ENCODE measurements at regions not wholly inside any gene's neighbourhood (a gene's known extent, or its start where the extent isn't known, plus 50 kb on each side); places are given as distances from the start of the nearest gene placed in this dataset.

GRCh38 chr13:105370011-105370650 lies 1165.3 kb downstream of the EFNB2 start:
- H3K27me3 Mint-ChIP-seq, result no peaks in the 10 kb centered on the region
- no peaks in the 10 kb centered on the region for H3K4me1 Mint-ChIP-seq (ENCODE audit: low read depth)
- no peak overlapping the region for H3K4me3 Mint-ChIP-seq
- H3K36me3 Mint-ChIP-seq (ENCODE audit: low read depth), result no peaks in the 10 kb centered on the region
- DNase-seq, result no peak
- no peaks in the 10 kb centered on the region for H3K9me3 Mint-ChIP-seq
- no peak overlapping the region for H3K27ac Mint-ChIP-seq

GRCh38 chr13:105368781-105369180 lies 1166.7 kb downstream of the EFNB2 start:
- DNase-seq, result no peak
- Mint-ChIP-seq H3K36me3 (ENCODE audit: low read depth) (no peaks in the 10 kb centered on the region), H3K4me1 (ENCODE audit: low read depth) (no peaks in the 10 kb centered on the region), H3K4me3 (no peak overlapping the region), H3K9me3 (no peaks in the 10 kb centered on the region), H3K27me3 (peaks cover 5% of the 10 kb centered on the region), H3K27ac (no peak overlapping the region)

- no peak for DNase-seq
- Mint-ChIP-seq H3K27me3 (peaks cover 9% of the 10 kb centered on the region), H3K36me3 (ENCODE audit: low read depth) (no peaks in the 10 kb centered on the region), H3K4me3 (no peak overlapping the region), H3K9me3 (no peaks in the 10 kb centered on the region), H3K4me1 (ENCODE audit: low read depth) (no peaks in the 10 kb centered on the region), H3K27ac (no peak overlapping the region)
Observed at GRCh38 chr13:105365831-105366230, 1169.6 kb downstream of the EFNB2 start.

- Mint-ChIP-seq H3K36me3 (ENCODE audit: low read depth) (no peaks in the 10 kb centered on the region), H3K9me3 (no peaks in the 10 kb centered on the region), H3K27ac (no peak overlapping the region), H3K27me3 (peaks cover 9% of the 10 kb centered on the region), H3K4me1 (ENCODE audit: low read depth) (no peaks in the 10 kb centered on the region), H3K4me3 (no peak overlapping the region)
- no peak for DNase-seq
Observed at GRCh38 chr13:105365021-105365550, 1170.4 kb downstream of the EFNB2 start.

- Mint-ChIP-seq H3K9me3 (no peaks in the 10 kb centered on the region), H3K27ac (no peak overlapping the region), H3K27me3 (peaks cover 13% of the 10 kb centered on the region), H3K36me3 (ENCODE audit: low read depth) (no peaks in the 10 kb centered on the region), H3K4me1 (ENCODE audit: low read depth) (no peaks in the 10 kb centered on the region), H3K4me3 (no peak overlapping the region)
- no peak for DNase-seq
Observed at GRCh38 chr13:105364191-105364590, 1171.3 kb downstream of the EFNB2 start.

GRCh38 chr13:105363261-105364190 lies 1171.9 kb downstream of the EFNB2 start:
- no peak for DNase-seq
- H3K36me3 Mint-ChIP-seq (ENCODE audit: low read depth), result no peaks in the 10 kb centered on the region
- H3K4me3 Mint-ChIP-seq, result no peak overlapping the region
- H3K4me1 Mint-ChIP-seq (ENCODE audit: low read depth), result no peaks in the 10 kb centered on the region
- H3K27me3 Mint-ChIP-seq, result peaks cover 13% of the 10 kb centered on the region
- no peak overlapping the region for H3K27ac Mint-ChIP-seq
- H3K9me3 Mint-ChIP-seq, result no peaks in the 10 kb centered on the region

- no peaks in the 10 kb centered on the region for H3K4me1 Mint-ChIP-seq (ENCODE audit: low read depth)
- H3K27me3 Mint-ChIP-seq, result no peaks in the 10 kb centered on the region
- no peaks in the 10 kb centered on the region for H3K36me3 Mint-ChIP-seq (ENCODE audit: low read depth)
- H3K4me3 Mint-ChIP-seq, result no peak overlapping the region
- H3K9me3 Mint-ChIP-seq, result no peaks in the 10 kb centered on the region
- no peak for DNase-seq
- H3K27ac Mint-ChIP-seq, result no peak overlapping the region
Observed at GRCh38 chr13:105353654-105354053, 1181.8 kb downstream of the EFNB2 start.

- no peak overlapping the region for H3K27ac Mint-ChIP-seq
- H3K4me3 Mint-ChIP-seq, result no peak overlapping the region
- no peaks in the 10 kb centered on the region for H3K9me3 Mint-ChIP-seq
- H3K36me3 Mint-ChIP-seq (ENCODE audit: low read depth), result no peaks in the 10 kb centered on the region
- H3K27me3 Mint-ChIP-seq, result no peaks in the 10 kb centered on the region
- no peaks in the 10 kb centered on the region for H3K4me1 Mint-ChIP-seq (ENCODE audit: low read depth)
- DNase-seq, result no peak
Observed at GRCh38 chr13:105349082-105349723, 1186.3 kb downstream of the EFNB2 start.

GRCh38 chr13:105346141-105346775 lies 1189.2 kb downstream of the EFNB2 start:
- H3K4me1 Mint-ChIP-seq (ENCODE audit: low read depth), result no peaks in the 10 kb centered on the region

GRCh38 chr13:105345730-105346129 lies 1189.7 kb downstream of the EFNB2 start:
- Mint-ChIP-seq H3K27ac (no peak overlapping the region), H3K4me1 (ENCODE audit: low read depth) (no peaks in the 10 kb centered on the region), H3K27me3 (no peaks in the 10 kb centered on the region), H3K36me3 (ENCODE audit: low read depth) (no peaks in the 10 kb centered on the region), H3K4me3 (no peak overlapping the region), H3K9me3 (no peaks in the 10 kb centered on the region)
- no peak for DNase-seq

More at GRCh38 chr13:105346141-105346775, 1189.2 kb downstream of the EFNB2 start:
- Mint-ChIP-seq H3K4me3 (no peak overlapping the region), H3K27ac (no peak overlapping the region), H3K36me3 (ENCODE audit: low read depth) (no peaks in the 10 kb centered on the region), H3K27me3 (no peaks in the 10 kb centered on the region), H3K9me3 (no peaks in the 10 kb centered on the region)
- DNase-seq, result no peak

GRCh38 chr13:105345131-105345530 lies 1190.3 kb downstream of the EFNB2 start:
- Mint-ChIP-seq H3K4me1 (ENCODE audit: low read depth) (no peaks in the 10 kb centered on the region), H3K4me3 (no peak overlapping the region), H3K27me3 (no peaks in the 10 kb centered on the region), H3K27ac (no peak overlapping the region), H3K36me3 (ENCODE audit: low read depth) (no peaks in the 10 kb centered on the region), H3K9me3 (no peaks in the 10 kb centered on the region)
- DNase-seq, result no peak

- DNase-seq, result no peak
Observed at GRCh38 chr13:105343134-105343806, 1192.2 kb downstream of the EFNB2 start.

GRCh38 chr13:105342281-105342820 lies 1193.1 kb downstream of the EFNB2 start:
- H3K36me3 Mint-ChIP-seq (ENCODE audit: low read depth), result no peaks in the 10 kb centered on the region
- H3K27ac Mint-ChIP-seq, result no peak overlapping the region
- H3K27me3 Mint-ChIP-seq, result peaks cover 4% of the 10 kb centered on the region
- H3K4me1 Mint-ChIP-seq (ENCODE audit: low read depth), result peaks cover 14% of the 10 kb centered on the region
- no peak overlapping the region for H3K4me3 Mint-ChIP-seq
- no peaks in the 10 kb centered on the region for H3K9me3 Mint-ChIP-seq
- no peak for DNase-seq

More at GRCh38 chr13:105343134-105343806, 1192.2 kb downstream of the EFNB2 start:
- Mint-ChIP-seq H3K27ac (no peak overlapping the region), H3K27me3 (no peaks in the 10 kb centered on the region), H3K36me3 (ENCODE audit: low read depth) (no peaks in the 10 kb centered on the region), H3K4me1 (ENCODE audit: low read depth) (peaks cover 8% of the 10 kb centered on the region), H3K9me3 (no peaks in the 10 kb centered on the region), H3K4me3 (no peak overlapping the region)

All from activated T-cell treated with anti-CD3 and anti-CD28 coated beads, Interleukin-2, amount 50 U/mL, for 24 hours (primary cell).